Activated naive CD4-positive, alpha-beta T cell treated with anti-CD3 and anti-CD28 coated beads for 36 hours (primary cell): ENCODE measurements at regions not wholly inside any gene's neighbourhood (a gene's known extent, or its start where the extent isn't known, plus 50 kb on each side); places are given as distances from the start of the nearest gene placed in this dataset.
"Not testable (repeated sequence)": the region's sequence is repeated elsewhere in the genome, so short reads cannot be mapped to it uniquely, and the experiment has no call there.

ENCODE experiments used
- CTCF ChIA-PET: fragments of 350-600 bp; sonication (Branson Sonifier 250); formaldehyde crosslinking; loops from one replicate; lab custom pipeline; 2021; ENCODE audit warnings: antibody characterized with exemption; lab: Charles Lee
- DNase-seq: peaks from one replicate; pipeline ENCODE4 v3.0.0-alpha.2; 2020
- H3K27ac Mint-ChIP-seq: one replicate; pipeline ENCODE4 v1.8.0; 2021; ENCODE audit warnings: mild to moderate bottlenecking, mixed read lengths
- H3K27me3 Mint-ChIP-seq: one replicate; pipeline ENCODE4 v1.8.0; 2021; ENCODE audit warnings: low read depth, mixed read lengths
- H3K36me3 Mint-ChIP-seq: one replicate; pipeline ENCODE4 v1.8.0; 2021; ENCODE audit warnings: low read depth, mixed read lengths
- H3K4me1 Mint-ChIP-seq: one replicate; pipeline ENCODE4 v1.8.0; 2021; ENCODE audit warnings: low read depth, mixed read lengths
- H3K4me3 Mint-ChIP-seq: one replicate; pipeline ENCODE4 v1.8.0; 2021; ENCODE audit warnings: mild to moderate bottlenecking, moderate library complexity, mixed read lengths
- H3K9me3 Mint-ChIP-seq: one replicate; pipeline ENCODE4 v1.8.0; 2021; ENCODE audit warnings: mixed read lengths
- intact Hi-C: fragments of 100-400 bp; cut with micrococcal nuclease; formaldehyde crosslinking; loops from one replicate; pipeline ENCODE4 v1.15.1; 2023

- CTCF ChIA-PET, result no interaction called here
- no peaks in the 10 kb centered on the region for H3K36me3 Mint-ChIP-seq
Observed at GRCh38 chr7:8357536-8357935, 75.9 kb upstream of the NXPH1 start.

GRCh38 chr7:8360564-8361153, 72.8 kb upstream of the NXPH1 start:
- no peaks in the 10 kb centered on the region for H3K9me3 Mint-ChIP-seq
- intact Hi-C loops, result no loop called here
- H3K4me3 Mint-ChIP-seq, result no peak overlapping the region
- no peaks in the 10 kb centered on the region for H3K4me1 Mint-ChIP-seq
- no peak for DNase-seq
- CTCF ChIA-PET, result no interaction called here
- no peak overlapping the region for H3K27ac Mint-ChIP-seq
- no peaks in the 10 kb centered on the region for H3K36me3 Mint-ChIP-seq
- H3K27me3 Mint-ChIP-seq, result peaks cover 24% of the 10 kb centered on the region

More at GRCh38 chr7:8357536-8357935, 75.9 kb upstream of the NXPH1 start:
- Mint-ChIP-seq H3K27ac (no peak overlapping the region), H3K4me3 (no peak overlapping the region), H3K9me3 (no peaks in the 10 kb centered on the region), H3K4me1 (no peaks in the 10 kb centered on the region), H3K27me3 (peaks cover 14% of the 10 kb centered on the region)
- no peak for DNase-seq
- intact Hi-C loops, result no loop called here

GRCh38 chr7:8362723-8363369, 70.6 kb upstream of the NXPH1 start:
- Mint-ChIP-seq H3K4me1 (no peaks in the 10 kb centered on the region), H3K36me3 (no peaks in the 10 kb centered on the region), H3K27ac (no peak overlapping the region), H3K27me3 (peaks cover 18% of the 10 kb centered on the region), H3K4me3 (no peak overlapping the region), H3K9me3 (no peaks in the 10 kb centered on the region)
- CTCF ChIA-PET, result interaction anchor here (1.0 kb wide), 1 partner anchor 849 kb away, joined by 4 read pairs; no protein-coding TSS in a partner anchor
- intact Hi-C loops, result no loop called here
- DNase-seq, result no peak

DNA sequence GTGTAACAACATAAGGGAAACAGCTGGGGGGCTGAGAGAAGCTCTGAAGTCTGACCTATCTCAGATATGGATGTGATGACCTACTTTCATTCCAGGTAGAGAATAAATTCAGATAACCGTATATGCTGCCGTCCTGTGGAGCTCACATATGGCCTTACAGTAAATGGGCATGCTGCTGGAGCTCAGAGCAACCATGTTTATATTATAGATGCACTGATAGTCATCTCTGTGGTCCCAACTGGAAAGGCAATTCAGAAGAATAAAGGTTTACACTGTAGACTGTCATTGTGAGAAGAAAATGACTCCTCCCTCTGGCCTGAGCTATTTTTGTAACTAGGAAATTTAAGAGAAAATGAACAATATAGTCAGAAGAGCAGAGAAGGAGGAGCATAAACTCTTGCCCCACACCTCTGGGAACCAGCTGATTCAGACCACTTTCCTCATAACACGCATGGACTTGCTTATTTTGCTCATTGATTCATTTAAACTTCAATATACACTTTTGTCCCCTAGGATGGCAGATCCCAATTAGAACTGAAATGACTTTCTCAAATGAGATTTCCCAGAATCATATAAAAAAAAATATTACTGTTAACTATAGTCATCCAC, 69.9 kb upstream of the NXPH1 start:
- CTCF ChIA-PET, result interaction anchor here (1.0 kb wide), 1 partner anchor 850 kb away, joined by 4 read pairs; no protein-coding TSS in a partner anchor
- no peak overlapping the region for H3K27ac Mint-ChIP-seq
- no peaks in the 10 kb centered on the region for H3K9me3 Mint-ChIP-seq
- no peak overlapping the region for H3K4me3 Mint-ChIP-seq
- no peak for DNase-seq
- no peaks in the 10 kb centered on the region for H3K36me3 Mint-ChIP-seq
- no peaks in the 10 kb centered on the region for H3K4me1 Mint-ChIP-seq
- intact Hi-C loops, result no loop called here
- peaks cover 18% of the 10 kb centered on the region for H3K27me3 Mint-ChIP-seq

DNA sequence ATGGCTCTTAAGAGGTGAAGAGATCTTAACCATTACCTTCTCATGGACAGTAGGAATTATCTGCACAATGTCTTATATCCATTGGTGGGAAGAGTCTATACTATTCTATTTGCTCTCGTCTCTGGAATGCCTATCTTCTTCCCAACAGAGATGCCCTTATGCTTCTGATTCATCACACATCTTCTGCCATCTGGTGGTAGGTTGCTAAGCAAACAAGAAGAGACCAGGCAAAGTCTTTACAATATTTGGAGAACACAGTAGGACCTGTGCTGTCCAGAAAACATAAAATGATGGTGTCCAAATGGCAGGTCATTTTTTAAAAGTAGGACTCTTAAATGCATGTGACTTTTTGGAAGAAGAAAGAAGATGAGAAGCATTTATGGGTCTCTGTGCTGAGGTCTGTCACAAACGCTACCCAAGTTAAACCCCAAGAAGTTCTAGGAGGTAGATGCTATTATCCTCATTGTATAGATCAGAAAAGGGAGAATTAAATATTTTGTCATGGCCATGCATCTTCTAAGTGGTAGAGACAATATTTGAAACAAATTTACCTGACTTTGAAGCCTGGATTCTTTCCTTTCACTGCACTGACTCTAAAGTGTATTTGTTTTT, 67.8 kb upstream of the NXPH1 start:
- peaks cover 2% of the 10 kb centered on the region for H3K9me3 Mint-ChIP-seq
- H3K36me3 Mint-ChIP-seq, result no peaks in the 10 kb centered on the region
- H3K27ac Mint-ChIP-seq, result no peak overlapping the region
- DNase-seq, result no peak
- intact Hi-C loops, result no loop called here
- H3K27me3 Mint-ChIP-seq, result peaks cover 14% of the 10 kb centered on the region
- no peak overlapping the region for H3K4me3 Mint-ChIP-seq
- CTCF ChIA-PET, result no interaction called here
- H3K4me1 Mint-ChIP-seq, result no peaks in the 10 kb centered on the region

DNA sequence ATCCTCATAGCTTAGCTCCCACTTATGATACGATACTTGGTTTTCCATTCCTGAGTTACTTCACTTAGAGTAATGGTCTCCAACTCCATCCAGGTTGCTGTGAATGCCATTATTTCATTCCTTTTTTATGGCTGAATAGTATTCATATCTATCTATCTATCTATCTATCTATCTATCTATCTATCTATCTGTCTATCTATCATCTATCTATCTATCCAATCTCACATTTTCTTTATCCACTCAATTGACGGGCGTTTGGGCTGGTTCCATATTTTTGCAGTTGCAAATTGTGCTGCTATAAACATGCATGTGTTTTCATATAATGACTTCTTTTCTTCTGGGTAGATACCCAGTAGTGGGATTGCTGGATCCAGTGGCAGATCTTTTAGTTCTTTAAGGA, 65.4 kb upstream of the NXPH1 start:
- H3K4me3 Mint-ChIP-seq, H3K36me3 Mint-ChIP-seq, H3K4me1 Mint-ChIP-seq, DNase-seq, H3K27ac Mint-ChIP-seq, intact Hi-C loops, H3K9me3 Mint-ChIP-seq: not testable (repeated sequence)
- CTCF ChIA-PET, result interaction anchor here (0.6 kb wide), 1 partner anchor 16 kb away, joined by 5 read pairs; no protein-coding TSS in a partner anchor
- peaks cover 22% of the 10 kb centered on the region for H3K27me3 Mint-ChIP-seq

DNA sequence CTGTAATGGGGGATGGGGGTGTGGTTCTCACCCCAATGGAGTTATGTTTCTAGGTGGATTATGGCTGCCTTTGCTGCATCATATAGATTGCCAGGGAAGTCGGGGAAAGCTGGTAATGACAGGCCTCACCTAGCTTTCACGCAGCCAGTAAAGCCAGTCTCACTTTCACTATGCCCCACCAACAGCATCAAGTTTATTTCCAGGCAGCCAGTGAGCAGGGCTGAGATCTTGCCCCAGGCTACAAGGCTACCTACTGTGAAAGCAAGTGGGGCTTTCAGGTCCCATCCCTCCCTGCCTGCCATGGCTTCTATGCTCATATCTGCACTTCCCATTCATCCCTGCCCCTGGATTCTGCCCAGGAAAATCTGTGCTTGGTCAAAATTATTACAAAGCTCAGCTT, 61.7 kb upstream of the NXPH1 start:
- Mint-ChIP-seq H3K36me3 (no peaks in the 10 kb centered on the region), H3K27ac (no peak overlapping the region), H3K4me1 (no peaks in the 10 kb centered on the region), H3K27me3 (peaks cover 23% of the 10 kb centered on the region), H3K9me3 (peaks cover 2% of the 10 kb centered on the region), H3K4me3 (no peak overlapping the region)
- no peak for DNase-seq
- CTCF ChIA-PET, result no interaction called here
- intact Hi-C loops, result no loop called here

DNA sequence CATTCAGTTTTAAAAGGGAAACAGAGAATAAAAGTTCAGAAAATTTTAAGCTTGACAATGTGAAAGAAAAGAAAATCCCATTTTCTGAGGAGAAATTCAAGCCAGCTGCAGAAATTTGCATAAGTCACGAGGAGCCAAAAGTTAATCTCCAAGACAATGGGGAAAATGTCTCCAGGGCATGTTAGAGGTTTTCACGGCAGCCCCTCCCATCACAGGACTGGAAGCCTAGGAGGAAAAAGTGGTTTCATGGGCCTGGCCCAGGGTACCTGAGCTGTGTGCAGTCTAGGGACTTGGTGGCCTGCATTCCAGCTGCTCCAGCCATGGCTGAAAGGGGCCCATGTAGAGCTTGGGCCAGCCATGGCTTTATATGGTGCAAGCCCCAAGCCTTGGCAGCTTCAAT, 59.6 kb upstream of the NXPH1 start:
- Mint-ChIP-seq H3K4me3 (no peak overlapping the region), H3K36me3 (no peaks in the 10 kb centered on the region), H3K4me1 (no peaks in the 10 kb centered on the region), H3K27me3 (peaks cover 23% of the 10 kb centered on the region), H3K9me3 (peaks cover 2% of the 10 kb centered on the region), H3K27ac (no peak overlapping the region)
- intact Hi-C loops, result no loop called here
- CTCF ChIA-PET, result no interaction called here
- DNase-seq, result no peak

DNA sequence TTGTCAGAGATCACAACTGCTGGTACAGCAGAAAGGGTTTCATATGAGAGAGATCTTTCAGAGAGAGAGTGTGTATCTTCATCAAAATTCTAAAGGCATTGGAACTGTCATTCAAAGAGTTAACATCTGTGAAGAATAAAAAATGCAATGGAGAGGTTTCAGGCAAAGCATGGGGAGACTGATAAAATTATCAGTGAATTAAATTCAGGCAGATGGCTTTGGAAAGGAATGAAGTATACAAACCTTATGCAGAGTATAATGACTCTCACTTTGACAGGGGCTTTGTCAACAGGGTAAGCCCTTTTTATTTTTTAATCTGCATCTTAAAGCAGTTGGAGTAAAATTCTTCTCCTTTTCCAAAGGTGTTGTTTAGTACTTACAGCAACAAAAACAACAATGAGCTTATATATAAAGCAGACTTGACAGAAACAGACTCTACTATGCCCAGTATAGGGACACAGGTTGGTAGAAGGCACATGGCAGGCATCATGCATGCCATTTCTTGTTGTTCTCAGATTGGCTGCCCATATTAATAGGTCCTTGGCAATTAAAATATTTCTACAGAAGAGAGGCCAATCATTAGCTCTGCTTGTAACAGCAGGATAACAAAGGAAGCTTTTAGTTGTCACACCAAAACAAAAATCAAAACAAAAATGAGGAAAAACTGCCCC, 54.9 kb upstream of the NXPH1 start:
- peaks cover 11% of the 10 kb centered on the region for H3K27me3 Mint-ChIP-seq
- no peaks in the 10 kb centered on the region for H3K36me3 Mint-ChIP-seq
- CTCF ChIA-PET, result no interaction called here
- DNase-seq, result no peak
- no peak overlapping the region for H3K27ac Mint-ChIP-seq
- no peaks in the 10 kb centered on the region for H3K9me3 Mint-ChIP-seq
- H3K4me1 Mint-ChIP-seq, result no peaks in the 10 kb centered on the region
- no peak overlapping the region for H3K4me3 Mint-ChIP-seq
- intact Hi-C loops, result no loop called here

DNA sequence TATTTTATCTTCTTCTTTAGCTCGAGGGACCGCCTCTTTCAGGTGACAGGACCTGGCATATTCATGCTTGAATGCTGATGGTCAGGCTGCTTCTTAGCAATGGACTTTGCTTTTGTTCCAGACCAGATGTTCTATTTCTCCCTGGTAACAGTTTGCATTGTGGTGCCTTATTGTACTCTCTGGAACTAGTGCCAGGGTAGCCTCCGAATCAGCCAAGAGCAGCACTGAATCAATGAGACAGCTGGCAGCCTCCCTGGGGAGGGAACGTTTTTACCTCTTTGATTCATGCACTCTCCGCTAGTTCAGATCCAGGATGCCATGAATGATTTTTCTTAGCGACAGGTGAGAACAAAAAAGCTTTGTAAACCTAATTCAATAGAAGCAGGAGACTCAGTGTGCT, 54.1 kb upstream of the NXPH1 start:
- CTCF ChIA-PET, result no interaction called here
- H3K36me3 Mint-ChIP-seq, result no peaks in the 10 kb centered on the region
- intact Hi-C loops, result no loop called here
- peaks cover 10% of the 10 kb centered on the region for H3K27me3 Mint-ChIP-seq
- no peaks in the 10 kb centered on the region for H3K9me3 Mint-ChIP-seq
- no peak overlapping the region for H3K27ac Mint-ChIP-seq
- no peak overlapping the region for H3K4me3 Mint-ChIP-seq
- H3K4me1 Mint-ChIP-seq, result no peaks in the 10 kb centered on the region
- no peak for DNase-seq

DNA sequence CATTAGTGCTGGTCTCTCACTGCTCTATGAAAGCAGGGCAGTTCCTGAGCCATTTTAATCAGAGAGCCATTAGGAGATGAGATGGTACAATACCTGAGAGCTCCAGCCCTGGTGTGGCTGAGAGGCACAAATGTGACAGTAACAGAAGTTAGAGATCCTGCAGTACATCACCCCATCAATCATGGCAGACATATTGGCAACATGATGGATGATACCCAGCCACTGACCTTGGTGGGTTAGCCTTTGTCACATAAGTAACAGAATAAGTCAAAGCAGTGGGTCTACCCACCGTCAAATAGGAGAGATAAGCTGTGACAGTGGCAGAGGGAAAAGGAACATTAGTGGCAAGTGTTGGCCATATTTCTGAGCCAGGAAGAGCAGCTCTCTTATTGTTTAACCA, 53.3 kb upstream of the NXPH1 start:
- Mint-ChIP-seq H3K27ac (no peak overlapping the region), H3K36me3 (no peaks in the 10 kb centered on the region), H3K4me1 (no peaks in the 10 kb centered on the region), H3K9me3 (no peaks in the 10 kb centered on the region), H3K27me3 (peaks cover 12% of the 10 kb centered on the region), H3K4me3 (no peak overlapping the region)
- intact Hi-C loops, result no loop called here
- DNase-seq, result no peak
- CTCF ChIA-PET, result no interaction called here

DNA sequence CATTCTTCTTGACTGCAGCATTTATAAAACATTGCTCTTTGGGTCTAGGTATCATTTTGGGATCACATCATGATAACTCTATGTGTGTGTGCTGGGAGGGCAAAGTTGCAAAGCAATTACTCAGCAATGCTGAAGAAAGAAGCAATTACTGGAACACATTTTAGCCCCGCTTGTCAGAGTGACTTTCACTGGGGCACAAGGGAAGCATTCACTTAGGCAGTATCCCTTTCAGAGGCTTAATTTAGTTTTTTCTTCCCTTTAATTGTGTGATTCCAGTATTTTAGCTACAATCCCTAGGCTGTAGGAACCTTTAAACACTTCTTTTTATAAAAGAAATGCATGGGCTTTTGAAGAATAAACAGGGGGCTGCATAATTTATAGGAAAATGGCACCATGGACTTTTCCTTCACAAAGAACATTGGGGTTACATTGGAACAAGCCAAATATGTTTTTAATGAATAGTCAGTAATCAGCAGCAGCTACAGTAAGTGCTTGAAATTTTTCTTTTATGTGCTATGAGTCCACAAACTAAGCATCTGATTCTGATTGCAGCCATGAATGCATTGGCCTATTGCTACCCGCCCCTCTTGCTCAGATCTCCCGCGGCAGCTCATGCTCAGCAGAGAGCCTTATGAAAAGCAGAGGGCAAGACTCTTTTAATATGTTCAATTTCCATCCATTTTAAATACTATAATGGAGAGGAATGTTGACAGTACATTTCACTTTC, 51.2 kb upstream of the NXPH1 start:
- Mint-ChIP-seq H3K36me3 (no peaks in the 10 kb centered on the region), H3K4me1 (peaks cover 2% of the 10 kb centered on the region), H3K9me3 (no peaks in the 10 kb centered on the region), H3K27me3 (peaks cover 12% of the 10 kb centered on the region), H3K4me3 (no peak overlapping the region), H3K27ac (no peak overlapping the region)
- intact Hi-C loops, result no loop called here
- CTCF ChIA-PET, result no interaction called here
- no peak for DNase-seq
